Skin of body (tissue), 1 donor: ENCODE measurements at regions not wholly inside any gene's neighbourhood (a gene's known extent, or its start where the extent isn't known, plus 50 kb on each side); places are given as distances from the start of the nearest gene placed in this dataset.

Experiments used
- DNase-seq: peaks from one replicate; lab custom pipeline; 2025; lab: John Stamatoyannopoulos, UW

GRCh38 chr4:107318078-107318477, 282.0 kb upstream of the DKK2 start:
- no peak for DNase-seq

GRCh38 chr4:107317611-107318010, 281.5 kb upstream of the DKK2 start:
- no peak for DNase-seq

- no peak for DNase-seq
Measured at GRCh38 chr4:107315584-107315983, 279.5 kb upstream of the DKK2 start.

GRCh38 chr4:107314156-107314555, 278.0 kb upstream of the DKK2 start:
- no peak for DNase-seq

GRCh38 chr4:107312366-107312765, 276.3 kb upstream of the DKK2 start:
- DNase-seq: no peak

GRCh38 chr4:107304699-107305286, 268.7 kb upstream of the DKK2 start:
- no peak for DNase-seq

- DNase-seq: no peak
Measured at GRCh38 chr4:107299646-107300045, 263.5 kb upstream of the DKK2 start.

- no peak for DNase-seq
Measured at GRCh38 chr4:107292979-107293378, 256.9 kb upstream of the DKK2 start.

GRCh38 chr4:107283587-107284559, 247.8 kb upstream of the DKK2 start:
- peak; percentile 50 for DNase-seq

- DNase-seq: no peak
Measured at GRCh38 chr4:107279733-107280132, 243.6 kb upstream of the DKK2 start.

GRCh38 chr4:107278791-107279483, 242.8 kb upstream of the DKK2 start:
- DNase-seq: no peak

- no peak for DNase-seq
Measured at GRCh38 chr4:107276052-107276451, 239.9 kb upstream of the DKK2 start.

- DNase-seq: no peak
Measured at GRCh38 chr4:107275225-107275624, 239.1 kb upstream of the DKK2 start.

- no peak for DNase-seq
Measured at GRCh38 chr4:107270614-107271013, 234.5 kb upstream of the DKK2 start.

GRCh38 chr4:107269175-107269574, 233.1 kb upstream of the DKK2 start:
- no peak for DNase-seq

- DNase-seq: no peak
Measured at GRCh38 chr4:107265859-107266258, 229.7 kb upstream of the DKK2 start.

GRCh38 chr4:107261241-107261874, 225.2 kb upstream of the DKK2 start:
- no peak for DNase-seq

GRCh38 chr4:107258359-107258758, 222.2 kb upstream of the DKK2 start:
- no peak for DNase-seq

- DNase-seq: no peak
Measured at GRCh38 chr4:107255596-107255995, 219.5 kb upstream of the DKK2 start.

- no peak for DNase-seq
Measured at GRCh38 chr4:107255114-107255513, 219.0 kb upstream of the DKK2 start.

GRCh38 chr4:107253579-107254068, 217.5 kb upstream of the DKK2 start:
- no peak for DNase-seq

GRCh38 chr4:107253090-107253489, 217.0 kb upstream of the DKK2 start:
- no peak for DNase-seq
